ENCODE measurements at regions not wholly inside any gene's neighbourhood (a gene's known extent, or its start where the extent isn't known, plus 50 kb on each side); places are given as distances from the start of the nearest gene placed in this dataset.

- Histone ChIP-seq H3K23ac (ENCODE audit: low read depth, low read length) (no peak overlapping the region), H3K9ac (ENCODE audit: low read depth, low read length) (no peak overlapping the region), H4K8ac (ENCODE audit: low read depth in 2 of 2, low read length in 2 of 2) (no peak overlapping the region), H3K9me1 (ENCODE audit: insufficient read depth, low read length) (peaks cover 8% of the 10 kb centered on the region), H2BK15ac (ENCODE audit: low read depth, low read length) (no peak overlapping the region), H2BK5ac (ENCODE audit: low read depth, low read length, poor library complexity, severe bottlenecking) (no peak overlapping the region), H3K79me1 (ENCODE audit: low read depth in 1 of 2, low read length in 2 of 2) (no peaks in the 10 kb centered on the region), H3K36me3 (ENCODE audit: control insufficient read depth, insufficient read depth, low read length) (no peaks in the 10 kb centered on the region), H3K4me2 (ENCODE audit: low read depth, low read length) (no peak overlapping the region), H3K27ac (ENCODE audit: insufficient read depth, low read length) (no peak overlapping the region), H2AK9ac (replicated peaks; ENCODE audit: low read depth, low read length, poor library complexity) (no peak overlapping the region), H2AK5ac (ENCODE audit: low read depth, low read length) (no peak overlapping the region), H2BK20ac (ENCODE audit: low read depth, low read length) (no peak overlapping the region), H3K9me3 (ENCODE audit: control insufficient read depth, insufficient read depth, low read length) (no peaks in the 10 kb centered on the region), H2AFZ (replicated peaks; ENCODE audit: low read length, poor library complexity) (no peak overlapping the region), H2BK120ac (ENCODE audit: low read depth, low read length) (no peak overlapping the region), H4K91ac (ENCODE audit: insufficient read depth, low read depth, low read length) (no peak overlapping the region), H3K4me3 (ENCODE audit: insufficient read depth, low read depth, low read length) (no peak overlapping the region), H3K27me3 (ENCODE audit: control insufficient read depth, insufficient read depth, low read length) (peaks cover 19% of the 10 kb centered on the region; the same call in 1 of the 2 replicates), H3K14ac (replicated peaks; ENCODE audit: low read depth, low read length) (no peak overlapping the region), H3K4me1 (ENCODE audit: control insufficient read depth, insufficient read depth, low read length) (peaks cover 12% of the 10 kb centered on the region), H4K5ac (ENCODE audit: low read depth, low read length) (no peak overlapping the region), H3K56ac (ENCODE audit: extremely low read depth, insufficient read depth, low read length) (no peak overlapping the region), H3K4ac (ENCODE audit: low read depth, low read length) (no peak overlapping the region), H4K20me1 (ENCODE audit: insufficient read depth, low read length) (no peaks in the 10 kb centered on the region), H3K18ac (ENCODE audit: low read depth, low read length) (no peak overlapping the region)
- TF ChIP-seq BHLHE40 (IDR thresholded peaks at IDR 0.05; ENCODE audit: low read depth, low read length): no peak
- no peak for TF ChIP-seq ELK1 (IDR thresholded peaks at IDR 0.05; ENCODE audit: borderline replicate concordance, low read depth, low read length)
- no peak for TF ChIP-seq NFE2L2 (IDR thresholded peaks at IDR 0.05; ENCODE audit: low read depth, low read length)
- no peak for TF ChIP-seq RAD21 (IDR thresholded peaks at IDR 0.05; ENCODE audit: low read length)
- TF ChIP-seq POLR2A (IDR thresholded peaks at IDR 0.05; ENCODE audit: low read depth, low read length): no peak
- TF ChIP-seq MAZ (IDR thresholded peaks at IDR 0.05; ENCODE audit: borderline replicate concordance, low read depth, low read length): no peak
- WGBS, 2 experiments (ENCODE audit: extremely low coverage in 2 of 2, insufficient read length in 1 of 2): no CpG with 5 or more reads among the region's 6 CpGs
- POLR2A ChIA-PET (ENCODE audit: unreplicated experiment): no interaction called here
- intact Hi-C loops (cut with micrococcal nuclease): no loop called here
- CTCF ChIA-PET: no interaction called here
- no peak for ATAC-seq (ENCODE audit: low read depth)
- BruUV-seq (replicated peaks): no TSS peak
- dilution Hi-C loops (cut with HindIII; ENCODE audit: low sequenced_read_pairs, unreplicated experiment): no loop called here
- no peak for DNase-seq
- in situ Hi-C loops (cut with MboI; ENCODE audit: low sequenced_read_pairs): no loop called here
Measured at GRCh38 chr20:58586565-58587093, 64.5 kb upstream of the STX16 start.

All from IMR-90 (cell line).